ENCODE measurements at regions not wholly inside any gene's neighbourhood (a gene's known extent, or its start where the extent isn't known, plus 50 kb on each side); places are given as distances from the start of the nearest gene placed in this dataset.

GRCh38 chr16:87015021-87015420 is 302.2 kb downstream of the C16orf95 start:
- no peaks in the 10 kb centered on the region for H3K4me1 ChIP-seq (ENCODE audit: control insufficient read depth in 2 of 2, insufficient read depth in 2 of 2, low read length in 2 of 2)
- no peaks in the 10 kb centered on the region for H3K9me3 ChIP-seq (ENCODE audit: control insufficient read depth in 2 of 2, low read length in 2 of 2)
- no peak overlapping the region for H3K27ac ChIP-seq (ENCODE audit: low read depth in 2 of 2, low read length in 2 of 2)
- no peaks in the 10 kb centered on the region for H3K36me3 ChIP-seq (ENCODE audit: control insufficient read depth in 2 of 2, insufficient read depth in 2 of 2, low read length in 2 of 2)
- no peak overlapping the region for H3K4me3 ChIP-seq (ENCODE audit: low read length in 2 of 2)
- no peak overlapping the region for H3K9ac ChIP-seq (ENCODE audit: low read depth in 1 of 2, low read length in 2 of 2)
- peaks cover 0 to under 1% of the 10 kb centered on the region in 2 donors for H3K27me3 ChIP-seq (ENCODE audit: control insufficient read depth in 2 of 2, insufficient read depth in 2 of 2, low read length in 2 of 2)

- Histone ChIP-seq H3K27me3 (ENCODE audit: control insufficient read depth in 2 of 2, insufficient read depth in 2 of 2, low read length in 2 of 2) (peaks cover 0 to 6% of the 10 kb centered on the region in 2 donors), H3K36me3 (ENCODE audit: control insufficient read depth in 2 of 2, insufficient read depth in 2 of 2, low read length in 2 of 2) (no peaks in the 10 kb centered on the region), H3K27ac (ENCODE audit: low read depth in 2 of 2, low read length in 2 of 2) (no peak overlapping the region), H3K4me1 (ENCODE audit: control insufficient read depth in 2 of 2, insufficient read depth in 2 of 2, low read length in 2 of 2) (no peaks in the 10 kb centered on the region), H3K9me3 (ENCODE audit: control insufficient read depth in 2 of 2, low read length in 2 of 2) (no peaks in the 10 kb centered on the region), H3K4me3 (ENCODE audit: low read length in 2 of 2) (no peak overlapping the region), H3K9ac (ENCODE audit: low read depth in 1 of 2, low read length in 2 of 2) (no peak overlapping the region)
Observed at GRCh38 chr16:87016046-87017035, 300.9 kb downstream of the C16orf95 start.

GRCh38 chr16:87017371-87018012 is 299.7 kb downstream of the C16orf95 start:
- Histone ChIP-seq H3K4me3 (ENCODE audit: low read length in 2 of 2) (no peak overlapping the region), H3K4me1 (ENCODE audit: control insufficient read depth in 2 of 2, insufficient read depth in 2 of 2, low read length in 2 of 2) (no peaks in the 10 kb centered on the region), H3K9me3 (ENCODE audit: control insufficient read depth in 2 of 2, low read length in 2 of 2) (no peaks in the 10 kb centered on the region), H3K36me3 (ENCODE audit: control insufficient read depth in 2 of 2, insufficient read depth in 2 of 2, low read length in 2 of 2) (no peaks in the 10 kb centered on the region), H3K27ac (ENCODE audit: low read depth in 2 of 2, low read length in 2 of 2) (no peak overlapping the region), H3K27me3 (ENCODE audit: control insufficient read depth in 2 of 2, insufficient read depth in 2 of 2, low read length in 2 of 2) (peaks cover 0 to 6% of the 10 kb centered on the region in 2 donors), H3K9ac (ENCODE audit: low read depth in 1 of 2, low read length in 2 of 2) (no peak overlapping the region)

DNA sequence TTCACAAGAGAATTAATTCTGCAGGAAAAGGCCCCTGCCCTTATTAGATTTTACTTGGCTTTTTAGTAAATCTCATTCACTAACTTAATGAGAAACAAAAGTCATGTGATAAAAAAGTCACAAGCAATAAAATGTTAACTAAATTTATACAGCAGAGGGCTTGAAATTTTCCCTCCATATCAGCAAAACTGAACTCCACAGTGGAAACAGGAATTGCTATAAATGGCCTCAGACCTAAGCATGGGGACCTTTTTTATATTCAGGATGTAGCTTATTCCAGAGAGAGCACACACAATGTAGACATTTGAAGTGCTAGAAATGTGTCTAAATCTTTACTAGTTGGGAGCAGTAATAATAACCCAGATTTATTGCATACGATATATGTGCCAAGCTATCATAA is 291.5 kb downstream of the C16orf95 start:
- Histone ChIP-seq H3K4me1 (ENCODE audit: control insufficient read depth in 2 of 2, insufficient read depth in 2 of 2, low read length in 2 of 2) (no peaks in the 10 kb centered on the region), H3K27ac (ENCODE audit: low read depth in 2 of 2, low read length in 2 of 2) (no peak overlapping the region)

DNA sequence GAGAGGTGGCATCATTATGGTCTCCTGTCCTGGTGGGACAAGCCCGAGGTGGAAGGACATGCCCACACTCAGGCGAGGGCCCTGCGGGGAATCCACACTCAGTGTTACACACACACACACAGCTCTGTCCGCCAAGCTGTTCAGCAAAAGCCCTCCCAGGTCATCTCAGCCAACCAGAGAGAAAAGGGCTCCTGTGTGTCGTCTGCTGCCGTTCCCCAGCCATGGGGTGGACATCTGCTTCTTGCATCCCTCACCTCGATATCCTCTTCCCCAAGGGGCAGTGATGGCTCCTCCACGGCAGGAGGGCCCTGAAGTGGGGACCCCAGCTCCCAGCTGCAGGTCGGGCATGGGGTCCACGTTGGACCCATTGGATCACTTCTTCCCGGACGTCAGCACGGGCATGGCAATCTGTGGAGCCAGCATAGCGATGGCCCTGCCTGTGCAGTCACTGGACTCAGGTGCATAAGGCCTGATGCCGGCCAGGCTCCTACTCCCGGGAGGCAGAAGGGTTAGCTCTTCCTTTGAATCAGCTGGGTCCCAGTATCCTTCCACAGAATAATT is 290.1 kb downstream of the C16orf95 start:
- Histone ChIP-seq H3K4me3 (ENCODE audit: low read length in 2 of 2) (no peak overlapping the region), H3K27ac (ENCODE audit: low read depth in 2 of 2, low read length in 2 of 2) (no peak overlapping the region), H3K9me3 (ENCODE audit: control insufficient read depth in 2 of 2, low read length in 2 of 2) (no peaks in the 10 kb centered on the region)

More for the DNA sequence above, 291.5 kb downstream of the C16orf95 start:
- Histone ChIP-seq H3K27me3 (ENCODE audit: control insufficient read depth in 2 of 2, insufficient read depth in 2 of 2, low read length in 2 of 2) (no peaks in the 10 kb centered on the region), H3K4me3 (ENCODE audit: low read length in 2 of 2) (no peak overlapping the region), H3K36me3 (ENCODE audit: control insufficient read depth in 2 of 2, insufficient read depth in 2 of 2, low read length in 2 of 2) (no peaks in the 10 kb centered on the region), H3K9ac (ENCODE audit: low read depth in 1 of 2, low read length in 2 of 2) (no peak overlapping the region), H3K9me3 (ENCODE audit: control insufficient read depth in 2 of 2, low read length in 2 of 2) (no peaks in the 10 kb centered on the region)

DNA sequence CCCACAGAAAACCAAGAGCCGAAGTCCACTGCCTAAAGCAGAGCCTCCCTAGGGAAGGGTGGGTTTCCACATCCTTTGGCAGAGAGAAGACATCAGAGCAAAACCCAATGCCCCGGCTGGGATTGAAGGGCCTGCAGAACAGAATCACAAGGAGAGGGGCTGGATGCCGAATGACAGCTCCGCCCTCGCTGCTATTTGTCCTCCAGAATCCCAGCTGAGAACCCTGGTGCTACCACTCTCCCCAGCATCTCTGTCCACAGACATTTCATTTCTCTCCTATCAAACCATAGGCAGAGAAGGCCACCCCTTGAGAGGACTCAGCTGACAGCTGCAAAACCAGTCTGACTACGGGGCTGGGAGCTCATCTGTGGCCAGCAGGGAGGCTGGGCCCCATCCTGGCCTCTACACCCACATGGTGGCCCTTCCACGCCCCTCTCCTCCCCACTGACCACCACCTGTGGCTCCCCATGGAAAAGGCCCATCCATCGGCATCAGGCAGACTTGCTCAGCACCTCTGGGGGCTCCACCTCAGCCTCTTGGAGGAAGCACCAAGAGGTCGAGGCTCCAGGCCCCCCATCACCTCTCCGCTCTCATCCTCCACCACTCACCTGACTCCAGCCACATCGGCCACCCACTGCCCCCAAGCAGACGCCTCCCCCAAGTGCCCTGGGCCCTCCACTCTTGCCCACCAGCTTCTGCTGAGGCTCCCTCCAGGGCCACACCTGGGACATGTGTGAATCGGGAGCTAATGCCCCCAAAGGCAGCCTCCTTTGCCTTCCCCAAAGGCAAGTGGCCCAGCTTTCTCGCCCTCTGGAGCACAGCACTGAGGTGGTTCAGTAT is 288.5 kb downstream of the C16orf95 start:
- H3K36me3 ChIP-seq (ENCODE audit: control insufficient read depth in 2 of 2, insufficient read depth in 2 of 2, low read length in 2 of 2): no peaks in the 10 kb centered on the region
- no peak overlapping the region for H3K27ac ChIP-seq (ENCODE audit: low read depth in 2 of 2, low read length in 2 of 2)
- H3K4me3 ChIP-seq (ENCODE audit: low read length in 2 of 2): no peak overlapping the region
- H3K9ac ChIP-seq (ENCODE audit: low read depth in 1 of 2, low read length in 2 of 2): no peak overlapping the region
- no peaks in the 10 kb centered on the region for H3K4me1 ChIP-seq (ENCODE audit: control insufficient read depth in 2 of 2, insufficient read depth in 2 of 2, low read length in 2 of 2)
- no peaks in the 10 kb centered on the region for H3K27me3 ChIP-seq (ENCODE audit: control insufficient read depth in 2 of 2, insufficient read depth in 2 of 2, low read length in 2 of 2)
- no peaks in the 10 kb centered on the region for H3K9me3 ChIP-seq (ENCODE audit: control insufficient read depth in 2 of 2, low read length in 2 of 2)

More for the DNA sequence above, 290.1 kb downstream of the C16orf95 start:
- Histone ChIP-seq H3K4me1 (ENCODE audit: control insufficient read depth in 2 of 2, insufficient read depth in 2 of 2, low read length in 2 of 2) (no peaks in the 10 kb centered on the region), H3K27me3 (ENCODE audit: control insufficient read depth in 2 of 2, insufficient read depth in 2 of 2, low read length in 2 of 2) (no peaks in the 10 kb centered on the region), H3K36me3 (ENCODE audit: control insufficient read depth in 2 of 2, insufficient read depth in 2 of 2, low read length in 2 of 2) (no peaks in the 10 kb centered on the region), H3K9ac (ENCODE audit: low read depth in 1 of 2, low read length in 2 of 2) (no peak overlapping the region)

DNA sequence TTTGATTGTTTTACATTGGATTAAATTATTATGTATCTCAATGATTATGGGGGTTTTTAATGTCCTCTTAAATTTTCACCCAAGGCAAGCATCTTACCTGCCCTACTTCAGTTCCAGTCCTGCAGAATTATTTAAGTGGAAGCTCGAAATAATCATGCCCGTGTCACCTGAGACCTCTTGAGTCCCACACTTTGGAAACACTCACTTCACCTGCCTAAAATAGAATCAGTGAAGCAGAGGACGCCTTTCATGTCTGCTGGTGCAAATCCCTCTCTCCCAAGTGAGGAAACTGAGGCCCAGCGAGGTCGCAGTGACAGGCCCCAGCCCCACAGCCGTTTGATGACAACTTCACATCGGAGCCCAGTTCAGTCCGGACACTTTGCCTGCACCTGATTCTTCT is 284.6 kb downstream of the C16orf95 start:
- no peak overlapping the region for H3K27ac ChIP-seq (ENCODE audit: low read depth in 2 of 2, low read length in 2 of 2)
- no peak overlapping the region for H3K9ac ChIP-seq (ENCODE audit: low read depth in 1 of 2, low read length in 2 of 2)

GRCh38 chr16:87033021-87033471 is 284.1 kb downstream of the C16orf95 start:
- no peaks in the 10 kb centered on the region for H3K4me1 ChIP-seq (ENCODE audit: control insufficient read depth in 2 of 2, insufficient read depth in 2 of 2, low read length in 2 of 2)
- H3K9ac ChIP-seq (ENCODE audit: low read depth in 1 of 2, low read length in 2 of 2): no peak overlapping the region
- H3K9me3 ChIP-seq (ENCODE audit: control insufficient read depth in 2 of 2, low read length in 2 of 2): no peaks in the 10 kb centered on the region
- H3K4me3 ChIP-seq (ENCODE audit: low read length in 2 of 2): no peak overlapping the region
- no peaks in the 10 kb centered on the region for H3K27me3 ChIP-seq (ENCODE audit: control insufficient read depth in 2 of 2, insufficient read depth in 2 of 2, low read length in 2 of 2)
- H3K36me3 ChIP-seq (ENCODE audit: control insufficient read depth in 2 of 2, insufficient read depth in 2 of 2, low read length in 2 of 2): no peaks in the 10 kb centered on the region
- H3K27ac ChIP-seq (ENCODE audit: low read depth in 2 of 2, low read length in 2 of 2): no peak overlapping the region

More for the DNA sequence above, 284.6 kb downstream of the C16orf95 start:
- Histone ChIP-seq H3K27me3 (ENCODE audit: control insufficient read depth in 2 of 2, insufficient read depth in 2 of 2, low read length in 2 of 2) (no peaks in the 10 kb centered on the region), H3K9me3 (ENCODE audit: control insufficient read depth in 2 of 2, low read length in 2 of 2) (no peaks in the 10 kb centered on the region), H3K36me3 (ENCODE audit: control insufficient read depth in 2 of 2, insufficient read depth in 2 of 2, low read length in 2 of 2) (no peaks in the 10 kb centered on the region), H3K4me1 (ENCODE audit: control insufficient read depth in 2 of 2, insufficient read depth in 2 of 2, low read length in 2 of 2) (no peaks in the 10 kb centered on the region), H3K4me3 (ENCODE audit: low read length in 2 of 2) (no peak overlapping the region)

DNA sequence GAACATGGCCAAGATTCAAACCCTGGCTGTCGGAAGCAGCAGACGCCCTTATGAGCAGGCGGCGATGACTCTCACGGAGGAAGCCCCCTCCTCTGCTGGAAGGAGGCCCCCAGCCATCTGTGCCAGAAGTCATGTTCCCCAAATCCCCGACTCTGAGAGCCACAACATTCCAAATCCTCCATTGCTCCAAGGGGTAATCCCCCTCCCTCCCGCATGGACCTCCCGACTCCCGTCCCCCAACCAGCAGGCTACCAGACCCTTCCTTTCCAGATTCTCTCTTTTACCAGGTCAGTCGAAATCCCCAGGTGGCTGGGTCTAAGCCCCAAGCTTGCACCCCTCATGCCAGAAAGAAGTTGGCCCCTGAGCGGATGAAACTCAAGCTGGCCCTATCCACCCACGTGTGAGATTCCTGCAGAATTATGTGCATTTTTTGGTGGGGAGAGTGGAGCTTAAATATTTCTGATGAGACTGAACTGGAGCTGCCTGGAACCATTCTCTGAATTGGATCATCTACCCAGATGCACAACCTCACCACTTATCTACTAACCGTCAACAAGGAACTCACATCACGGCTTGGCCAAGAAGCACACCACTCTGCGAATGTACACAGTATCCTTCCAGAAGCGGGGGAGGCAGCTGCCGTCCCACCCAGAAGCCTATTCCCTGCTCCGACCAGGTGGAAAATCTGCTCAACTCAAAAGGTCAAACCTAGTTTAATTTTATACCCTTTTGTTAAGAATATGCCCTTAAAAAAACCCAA is 283.5 kb downstream of the C16orf95 start:
- Histone ChIP-seq H3K9me3 (ENCODE audit: control insufficient read depth in 2 of 2, low read length in 2 of 2) (no peaks in the 10 kb centered on the region), H3K27me3 (ENCODE audit: control insufficient read depth in 2 of 2, insufficient read depth in 2 of 2, low read length in 2 of 2) (no peaks in the 10 kb centered on the region), H3K27ac (ENCODE audit: low read depth in 2 of 2, low read length in 2 of 2) (no peak overlapping the region), H3K4me3 (ENCODE audit: low read length in 2 of 2) (no peak overlapping the region), H3K36me3 (ENCODE audit: control insufficient read depth in 2 of 2, insufficient read depth in 2 of 2, low read length in 2 of 2) (no peaks in the 10 kb centered on the region), H3K9ac (ENCODE audit: low read depth in 1 of 2, low read length in 2 of 2) (no peak overlapping the region), H3K4me1 (ENCODE audit: control insufficient read depth in 2 of 2, insufficient read depth in 2 of 2, low read length in 2 of 2) (no peaks in the 10 kb centered on the region)
